ENCODE measurements at regions not wholly inside any gene's neighbourhood (a gene's known extent, or its start where the extent isn't known, plus 50 kb on each side); places are given as distances from the start of the nearest gene placed in this dataset.
A peak's percentile ranks its signal among the peaks of the same experiment; 100 is the strongest.

GRCh38 chr5:89233462-89233861 lies 350.5 kb upstream of the MEF2C start:
- Histone ChIP-seq H3K36me3 (no peaks in the 10 kb centered on the region), H3K27ac (no peak overlapping the region), H3K4me3 (no peak overlapping the region), H3K27me3 (no peaks in the 10 kb centered on the region), H3K4me1 (no peaks in the 10 kb centered on the region), H3K9me3 (no peaks in the 10 kb centered on the region)
- no peak for DNase-seq (ENCODE audit: low spot score in 2 of 2)
- TF ChIP-seq EP300 (IDR thresholded peaks at IDR 0.05) (no peak), POLR2AphosphoS5 (IDR thresholded peaks at IDR 0.05) (no peak), CTCF (IDR thresholded peaks at IDR 0.05) (no peak), POLR2A (IDR thresholded peaks at IDR 0.05) (no peak)

DNA sequence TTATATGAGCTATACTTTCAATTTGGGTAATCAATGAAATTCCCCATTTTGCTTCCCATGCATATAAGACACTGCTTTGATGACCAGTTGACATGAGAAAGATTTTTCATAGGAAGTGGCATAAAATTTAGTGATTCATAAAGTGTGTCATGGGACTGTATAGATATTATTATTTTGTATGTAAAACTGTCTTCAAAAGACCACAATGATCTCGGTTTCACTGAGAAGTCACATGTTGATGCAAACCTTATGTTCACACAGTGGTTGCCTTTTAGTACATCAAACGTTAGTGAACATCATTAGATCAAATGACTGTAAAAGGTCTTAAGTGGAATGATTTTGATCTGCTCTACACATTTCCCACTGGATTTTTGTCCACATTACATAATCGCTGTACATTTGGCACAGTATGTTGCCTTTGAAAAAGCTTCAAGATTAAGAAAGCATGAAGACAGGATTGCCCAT lies 349.2 kb upstream of the MEF2C start:
- TF ChIP-seq EP300 (IDR thresholded peaks at IDR 0.05) (no peak), POLR2AphosphoS5 (IDR thresholded peaks at IDR 0.05) (no peak), POLR2A (IDR thresholded peaks at IDR 0.05) (no peak), CTCF (IDR thresholded peaks at IDR 0.05) (no peak)
- 56% methylated on average over 3 of the region's 3 CpGs for WGBS
- no peaks in the 10 kb centered on the region for H3K4me1 ChIP-seq

DNA sequence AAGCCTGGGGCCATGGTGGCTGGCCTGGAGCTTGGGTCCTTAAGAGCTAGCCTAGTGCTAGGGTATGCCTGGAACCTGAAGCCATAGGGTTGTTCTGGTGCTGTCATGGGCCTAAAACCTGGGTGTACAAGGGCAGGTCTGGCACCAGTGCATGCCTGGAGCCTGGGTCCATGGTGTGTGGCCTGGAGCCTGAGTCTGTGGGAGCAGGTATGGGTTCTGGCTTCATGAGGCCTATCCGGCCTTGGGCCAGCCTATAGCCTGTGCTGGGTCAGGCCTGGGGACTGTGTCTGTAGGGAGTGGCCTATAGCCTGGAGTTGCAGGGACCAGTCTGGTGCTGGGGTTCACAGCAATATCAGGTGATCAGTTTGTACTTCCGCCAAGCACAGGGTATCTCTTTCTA lies 347.2 kb upstream of the MEF2C start:
- Histone ChIP-seq H3K36me3 (no peaks in the 10 kb centered on the region), H3K9me3 (no peaks in the 10 kb centered on the region), H3K4me3 (no peak overlapping the region), H3K27ac (no peak overlapping the region), H3K27me3 (no peaks in the 10 kb centered on the region), H3K4me1 (no peaks in the 10 kb centered on the region)
- 94% methylated on average over 2 of the region's 2 CpGs for WGBS
- TF ChIP-seq CTCF (IDR thresholded peaks at IDR 0.05) (no peak), POLR2A (IDR thresholded peaks at IDR 0.05) (no peak), POLR2AphosphoS5 (IDR thresholded peaks at IDR 0.05) (no peak), EP300 (IDR thresholded peaks at IDR 0.05) (no peak)
- DNase-seq (ENCODE audit: low spot score in 2 of 2) = no peak

More for the DNA sequence above, 349.2 kb upstream of the MEF2C start:
- H3K9me3 ChIP-seq = no peaks in the 10 kb centered on the region
- no peak overlapping the region for H3K4me3 ChIP-seq
- DNase-seq (ENCODE audit: low spot score in 2 of 2) = no peak
- no peaks in the 10 kb centered on the region for H3K36me3 ChIP-seq
- no peaks in the 10 kb centered on the region for H3K27me3 ChIP-seq
- H3K27ac ChIP-seq = no peak overlapping the region

DNA sequence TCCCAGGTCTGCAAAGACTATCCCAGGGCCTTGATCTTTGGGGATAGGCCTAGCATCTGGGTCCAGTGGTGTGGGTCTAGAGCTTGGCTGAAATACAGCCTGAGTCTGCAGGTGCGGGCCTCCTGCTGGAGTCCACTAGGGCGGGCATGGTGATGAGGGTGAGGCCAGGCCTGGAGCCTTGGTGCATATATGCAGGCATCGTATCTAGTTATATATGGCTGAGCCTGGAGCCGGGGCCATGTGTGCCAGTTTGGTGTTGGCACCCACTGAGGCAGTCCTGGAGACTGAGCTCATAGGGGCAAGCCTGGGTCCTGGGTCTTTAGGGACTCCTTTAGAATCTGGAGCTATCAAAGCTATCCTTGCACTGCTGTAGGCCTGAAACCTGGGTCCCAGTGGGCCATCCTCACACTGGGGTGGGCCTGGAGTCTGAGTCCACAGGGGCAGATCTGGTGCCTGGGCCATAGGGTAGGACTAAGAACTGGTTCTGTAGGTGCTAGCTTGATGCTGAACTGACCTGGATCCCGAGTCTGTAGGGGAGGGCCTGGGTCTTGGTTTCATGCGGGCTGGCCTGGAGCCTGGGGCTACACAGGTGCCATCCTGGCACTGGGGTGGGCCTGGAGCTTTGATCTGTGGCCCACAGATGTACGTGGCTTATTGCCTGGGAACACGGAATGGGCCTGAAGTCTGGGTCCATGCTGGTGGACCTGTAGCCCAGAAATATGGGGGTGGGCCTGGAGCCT lies 346.5 kb upstream of the MEF2C start:
- DNase-seq (ENCODE audit: low spot score in 2 of 2) = peak; percentile 46 to 74
- Histone ChIP-seq H3K9me3 (no peaks in the 10 kb centered on the region), H3K27ac (no peak overlapping the region), H3K27me3 (no peaks in the 10 kb centered on the region), H3K36me3 (no peaks in the 10 kb centered on the region), H3K4me3 (no peak overlapping the region), H3K4me1 (no peaks in the 10 kb centered on the region)
- no CpG with 5 or more reads among the region's 8 CpGs for WGBS
- TF ChIP-seq POLR2AphosphoS5 (IDR thresholded peaks at IDR 0.05) (no peak), POLR2A (IDR thresholded peaks at IDR 0.05) (no peak), CTCF (IDR thresholded peaks at IDR 0.05) (no peak), EP300 (IDR thresholded peaks at IDR 0.05) (no peak)

DNA sequence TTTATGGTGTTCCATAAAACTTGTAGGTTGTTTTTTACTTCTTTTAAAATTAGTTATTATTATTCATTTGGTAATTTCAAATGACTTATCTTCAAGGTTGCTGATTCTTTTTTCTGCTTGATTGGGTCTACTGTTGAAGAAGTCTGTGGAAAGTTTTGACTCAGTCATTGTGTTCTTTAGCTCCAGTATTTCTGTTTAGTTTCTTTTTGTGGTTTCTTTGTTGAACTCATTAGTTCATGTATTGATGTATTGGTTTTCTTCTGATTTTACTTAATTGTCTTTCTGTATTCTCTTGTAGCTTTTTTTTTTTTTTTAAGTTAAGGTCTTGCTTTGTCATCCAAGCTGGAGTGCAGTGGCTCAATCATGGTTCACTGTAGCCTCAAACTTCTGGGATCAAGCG lies 345.4 kb upstream of the MEF2C start:
- WGBS = 93% methylated on average over 1 of the region's 1 CpG

More for the DNA sequence above, 345.4 kb upstream of the MEF2C start:
- Histone ChIP-seq H3K36me3 (no peaks in the 10 kb centered on the region), H3K4me1 (no peaks in the 10 kb centered on the region), H3K27ac (no peak overlapping the region), H3K4me3 (no peak overlapping the region), H3K27me3 (no peaks in the 10 kb centered on the region), H3K9me3 (no peaks in the 10 kb centered on the region)
- no peak for DNase-seq (ENCODE audit: low spot score in 2 of 2)
- no peak for TF ChIP-seq POLR2AphosphoS5 (IDR thresholded peaks at IDR 0.05)
- TF ChIP-seq CTCF (IDR thresholded peaks at IDR 0.05) = no peak
